ENCODE measurements at regions not wholly inside any gene's neighbourhood (a gene's known extent, or its start where the extent isn't known, plus 50 kb on each side); places are given as distances from the start of the nearest gene placed in this dataset.

- no peak for DNase-seq (ENCODE audit: low read depth)
- TF ChIP-seq CTCF (conservative IDR thresholded peaks at IDR 0.05; ENCODE audit: low read length) = no peak
- H3K4me3 ChIP-seq (ENCODE audit: low read length) = no peak overlapping the region
These were observed 139.8 kb upstream of the SRRM4 start for GRCh38 chr12:118841588-118841987.

GRCh38 chr12:118842866-118843265 lies 138.5 kb upstream of the SRRM4 start:
- no peak for TF ChIP-seq CTCF (conservative IDR thresholded peaks at IDR 0.05; ENCODE audit: low read length)
- H3K4me3 ChIP-seq (ENCODE audit: low read length) = no peak overlapping the region
- DNase-seq (ENCODE audit: low read depth) = no peak

- H3K4me3 ChIP-seq (ENCODE audit: low read length) = no peak overlapping the region
- no peak for DNase-seq (ENCODE audit: low read depth)
- TF ChIP-seq CTCF (conservative IDR thresholded peaks at IDR 0.05; ENCODE audit: low read length) = no peak
These were observed 134.9 kb upstream of the SRRM4 start for GRCh38 chr12:118846416-118846815.

- no peak for DNase-seq (ENCODE audit: low read depth)
- peak; percentile 27; the same call in 1 of the 2 replicates for TF ChIP-seq CTCF (conservative IDR thresholded peaks at IDR 0.05; ENCODE audit: low read length)
- no peak overlapping the region for H3K4me3 ChIP-seq (ENCODE audit: low read length)
These were observed 131.0 kb upstream of the SRRM4 start for GRCh38 chr12:118850244-118850825.

- no peak overlapping the region for H3K4me3 ChIP-seq (ENCODE audit: low read length)
- DNase-seq (ENCODE audit: low read depth) = no peak
- TF ChIP-seq CTCF (conservative IDR thresholded peaks at IDR 0.05; ENCODE audit: low read length) = no peak
These were observed 129.4 kb upstream of the SRRM4 start for GRCh38 chr12:118851891-118852290.

GRCh38 chr12:118853634-118854033 lies 127.7 kb upstream of the SRRM4 start:
- no peak for DNase-seq (ENCODE audit: low read depth)
- H3K4me3 ChIP-seq (ENCODE audit: low read length) = no peak overlapping the region
- no peak for TF ChIP-seq CTCF (conservative IDR thresholded peaks at IDR 0.05; ENCODE audit: low read length)

- DNase-seq (ENCODE audit: low read depth) = no peak
- TF ChIP-seq CTCF (conservative IDR thresholded peaks at IDR 0.05; ENCODE audit: low read length) = no peak
- H3K4me3 ChIP-seq (ENCODE audit: low read length) = no peak overlapping the region
These were observed 125.5 kb upstream of the SRRM4 start for GRCh38 chr12:118855858-118856257.

Measured in AG10803 (cell line).